GM21737 (cell line): ENCODE measurements at regions not wholly inside any gene's neighbourhood (a gene's known extent, or its start where the extent isn't known, plus 50 kb on each side); places are given as distances from the start of the nearest gene placed in this dataset.
"Not testable (repeated sequence)": the region's sequence is repeated elsewhere in the genome, so short reads cannot be mapped to it uniquely, and the experiment has no call there.

Experiments used
- ATAC-seq: cut with Tn5 transposase; IDR thresholded peaks from one replicate; pipeline ENCODE4 v1.9.1; 2021; ENCODE audit warnings: mild to moderate bottlenecking, moderate library complexity; ENCODE audit not compliant: unreplicated experiment

- no peak for ATAC-seq
Observed at GRCh38 chr5:130616161-130616560, 548.9 kb downstream of the HINT1 start.

GRCh38 chr5:130605234-130605633 is 559.8 kb downstream of the HINT1 start:
- ATAC-seq, result no peak

DNA sequence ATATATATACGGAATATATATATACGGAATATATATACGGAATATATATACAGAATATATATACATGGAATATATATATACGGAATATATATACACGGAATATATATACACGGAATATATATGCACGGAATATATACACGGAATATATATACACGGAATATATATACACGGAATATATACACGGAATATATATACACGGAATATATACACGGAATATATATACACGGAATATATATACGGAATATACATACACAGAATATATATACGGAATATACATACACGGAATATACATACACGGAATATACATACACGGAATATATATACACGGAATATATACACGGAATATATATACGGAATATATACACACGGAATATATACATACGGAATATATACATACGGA is 568.4 kb downstream of the HINT1 start:
- not testable (repeated sequence) for ATAC-seq

- ATAC-seq, result no peak
Observed at GRCh38 chr5:130580264-130580663, 584.8 kb downstream of the HINT1 start.

- no peak for ATAC-seq
Observed at GRCh38 chr5:130578354-130578753, 586.7 kb downstream of the HINT1 start.

DNA sequence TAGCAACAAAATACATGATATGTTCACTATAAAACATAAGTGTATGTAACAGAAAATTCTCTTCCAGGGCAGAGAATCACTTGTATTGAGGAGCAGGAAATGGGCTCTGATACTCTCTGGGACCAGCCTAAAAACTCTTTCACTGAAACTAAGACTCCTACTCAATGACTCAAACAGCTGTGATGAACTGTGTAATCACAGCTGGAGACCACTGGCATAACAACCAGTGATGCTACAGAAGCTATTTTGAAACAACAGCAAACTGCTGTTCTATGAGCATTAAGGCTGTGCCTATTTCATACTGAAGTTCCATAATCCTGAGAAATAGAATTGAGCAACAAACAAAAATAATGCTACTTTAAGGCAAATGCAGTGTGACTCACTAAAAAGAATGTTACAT is 594.0 kb downstream of the HINT1 start:
- ATAC-seq, result no peak

DNA sequence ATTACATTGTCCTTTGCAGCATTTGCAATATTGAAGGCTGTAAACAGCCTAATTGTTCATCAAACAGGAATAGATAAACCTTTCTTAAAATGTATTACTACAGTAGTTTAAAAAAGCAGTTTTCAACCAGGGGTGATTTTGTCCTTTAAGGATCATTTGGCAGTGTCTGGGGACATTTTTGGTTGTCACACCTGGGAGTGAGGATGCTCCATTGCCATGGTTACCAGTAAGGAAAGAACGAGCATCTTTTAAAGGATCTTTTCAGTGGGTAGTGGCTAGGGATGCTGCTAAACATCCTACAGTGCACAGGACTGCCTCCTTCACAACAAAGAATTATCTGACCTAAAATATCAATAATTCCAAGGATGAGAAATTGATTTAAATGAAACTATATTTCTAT is 596.3 kb downstream of the HINT1 start:
- no peak for ATAC-seq

DNA sequence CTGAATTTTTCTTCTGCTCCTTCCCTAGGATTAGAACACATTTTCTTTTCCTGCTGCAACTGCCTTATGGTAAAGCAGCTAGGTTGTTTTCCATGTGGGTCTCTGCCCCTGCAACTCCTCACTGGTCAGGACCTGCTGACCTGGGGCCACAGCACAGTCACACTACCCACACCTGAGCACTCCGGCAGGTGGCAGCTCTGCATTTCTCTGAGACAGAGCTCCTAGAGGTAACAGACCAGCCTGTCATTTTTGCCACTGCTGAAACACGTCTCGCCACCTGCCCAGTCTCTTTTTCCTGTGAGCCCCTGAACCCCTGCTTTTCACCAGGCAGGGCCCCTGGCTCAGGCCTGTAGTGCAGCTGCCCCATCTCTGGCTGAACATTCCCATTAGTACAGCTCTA is 609.6 kb downstream of the HINT1 start:
- no peak for ATAC-seq

- ATAC-seq, result no peak
Observed at GRCh38 chr5:130550562-130550928, 614.5 kb downstream of the HINT1 start.

GRCh38 chr5:130549884-130550561 is 615.0 kb downstream of the HINT1 start:
- no peak for ATAC-seq

DNA sequence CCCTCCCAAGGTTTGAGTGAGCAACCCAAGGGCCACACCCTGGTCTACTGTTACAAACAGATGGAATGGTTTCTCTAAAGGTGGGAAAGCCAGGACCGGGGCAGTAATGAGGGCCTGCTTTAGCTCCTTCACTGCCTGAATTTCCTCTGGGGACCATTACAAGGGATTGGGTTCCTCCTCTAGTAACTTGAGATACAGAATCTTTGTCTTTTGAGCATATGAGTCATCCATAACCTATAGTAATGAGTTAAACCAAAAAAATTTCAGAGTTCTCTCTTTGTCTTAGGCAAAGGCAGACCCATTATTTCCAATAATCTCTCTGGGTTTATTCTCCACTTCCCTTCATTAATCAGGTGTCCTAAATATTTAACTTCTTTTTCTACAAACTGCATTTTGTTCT is 618.8 kb downstream of the HINT1 start:
- ATAC-seq, result no peak

DNA sequence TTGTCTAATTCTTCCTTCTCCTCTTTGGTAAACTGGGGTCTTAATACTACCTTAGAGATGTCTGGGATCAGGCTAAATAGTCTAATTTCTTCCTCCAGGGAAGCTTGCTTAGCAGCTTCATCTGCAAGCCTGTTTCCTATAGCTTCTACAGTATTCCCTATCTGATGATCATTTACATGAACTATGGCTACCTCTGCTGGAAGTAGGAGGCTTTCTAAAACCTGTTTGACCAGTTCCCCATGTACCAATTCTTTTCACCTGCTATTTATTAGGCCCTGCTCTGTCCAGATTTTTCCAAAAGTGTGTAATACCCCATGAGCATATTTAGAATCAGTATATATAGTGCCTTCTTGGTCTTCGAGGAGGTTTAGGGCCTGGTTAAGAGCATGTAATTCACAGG is 619.8 kb downstream of the HINT1 start:
- ATAC-seq, result no peak

DNA sequence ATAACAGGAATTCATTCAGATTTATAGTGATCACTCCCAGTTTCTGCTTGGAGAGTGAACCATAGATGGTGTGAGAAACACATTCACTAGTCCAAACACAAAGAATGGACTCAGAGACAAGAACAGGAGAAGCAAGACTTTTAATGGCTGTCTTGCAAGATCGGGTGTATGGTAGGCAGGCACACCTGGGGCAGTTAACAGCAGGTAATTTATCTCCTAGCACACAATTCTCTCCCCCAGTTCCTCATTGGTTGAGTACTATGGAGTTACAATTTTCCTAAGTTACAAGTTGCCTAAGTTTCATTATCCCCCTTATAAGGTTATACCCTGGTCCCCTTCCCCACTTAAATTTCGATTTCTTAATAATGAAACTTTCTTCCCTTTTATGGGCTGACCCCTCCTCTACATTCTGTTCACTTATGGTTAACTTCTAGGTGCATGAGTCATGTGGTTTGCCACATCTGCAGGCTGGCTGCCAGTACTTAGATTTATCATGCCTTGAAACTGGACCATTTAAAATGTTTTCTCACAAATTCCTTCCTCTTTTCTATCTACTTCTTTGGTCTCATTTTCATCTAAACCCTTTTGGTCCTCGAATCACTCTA is 623.3 kb downstream of the HINT1 start:
- ATAC-seq, result no peak

- ATAC-seq, result no peak
Observed at GRCh38 chr5:130536691-130537090, 628.4 kb downstream of the HINT1 start.

DNA sequence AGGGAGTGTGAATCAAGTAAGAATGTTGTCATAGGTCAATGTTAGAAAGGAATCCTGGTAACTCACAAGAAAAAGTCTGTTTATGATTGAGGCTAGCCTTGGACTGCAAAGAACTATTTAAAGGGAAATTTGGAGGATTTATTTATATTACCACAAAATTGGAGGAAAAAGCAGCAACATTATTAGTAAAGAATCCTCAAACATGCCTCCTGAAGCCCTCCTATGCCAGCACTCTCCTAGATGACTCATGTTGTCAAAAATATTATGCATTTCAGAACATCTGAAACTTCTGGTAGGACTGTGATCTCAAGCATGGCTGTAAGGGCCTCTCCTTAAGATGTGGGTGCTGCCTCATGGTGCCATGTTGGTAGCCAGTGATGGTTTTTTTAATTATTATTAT is 628.5 kb downstream of the CHSY3 start:
- no peak for ATAC-seq

DNA sequence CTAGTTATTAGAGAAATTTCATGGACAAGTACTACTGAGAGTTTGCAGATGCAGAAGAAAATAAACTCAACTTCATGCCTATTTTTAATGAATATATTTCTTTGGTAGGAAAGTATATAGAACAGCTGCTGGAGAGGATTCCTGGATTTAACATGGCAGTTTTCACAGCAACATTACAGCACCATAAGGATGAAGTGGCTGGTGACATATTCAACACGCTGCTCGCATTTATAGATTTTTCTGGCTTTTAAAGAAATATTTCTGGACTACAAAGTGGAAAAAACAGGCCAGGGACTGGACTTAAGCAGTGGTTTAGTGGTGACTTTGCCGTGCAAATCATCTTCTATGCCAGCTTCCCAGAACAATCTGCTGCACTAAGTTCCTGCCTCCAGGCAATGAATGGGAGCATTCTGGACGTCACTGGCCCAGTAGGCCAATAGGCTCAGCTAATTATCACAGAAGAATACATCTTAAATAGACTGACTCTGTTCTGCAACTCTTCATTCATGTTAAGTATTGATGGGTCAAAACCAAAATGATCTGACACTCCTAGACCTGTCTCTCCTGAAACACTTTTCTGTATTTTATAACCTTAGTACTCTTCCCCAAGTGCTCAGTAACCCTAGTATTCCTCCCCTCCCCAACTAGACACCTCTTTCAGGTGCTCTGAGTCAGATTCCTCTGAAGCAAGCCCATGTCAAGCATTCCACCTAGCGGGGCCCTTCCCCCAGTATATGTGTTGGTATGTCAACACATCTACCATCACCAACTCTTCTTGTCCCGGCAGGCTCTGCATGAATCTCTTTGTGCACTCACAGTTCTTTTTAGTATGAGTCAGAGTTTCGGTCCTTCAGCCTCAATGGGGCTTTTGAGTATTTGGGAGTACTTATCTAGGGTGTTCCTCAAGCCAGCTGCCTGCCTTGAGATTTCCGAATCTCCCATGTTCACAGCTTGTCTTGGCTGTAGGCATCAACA is 625.5 kb downstream of the CHSY3 start:
- no peak for ATAC-seq

GRCh38 chr5:130529111-130529510 is 624.8 kb downstream of the CHSY3 start:
- ATAC-seq, result no peak

DNA sequence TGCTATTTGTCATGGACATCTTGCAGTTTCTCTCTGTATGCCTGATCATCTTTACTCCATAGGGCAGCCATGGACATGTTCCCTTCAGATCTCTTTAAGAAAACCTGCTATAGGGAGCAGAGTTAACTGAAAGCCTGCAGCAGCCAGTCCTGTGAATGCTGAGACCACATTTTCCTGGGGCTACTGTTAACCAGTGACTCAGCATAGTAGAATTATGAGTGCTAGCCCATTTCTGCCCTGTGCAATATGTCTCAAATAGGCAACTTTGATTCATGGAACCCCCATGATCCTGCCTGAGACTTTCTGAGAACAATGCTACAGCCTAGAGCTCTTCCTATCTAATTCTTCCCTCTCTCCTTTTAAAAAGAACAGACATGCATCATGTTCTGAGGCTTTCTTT is 624.2 kb downstream of the CHSY3 start:
- ATAC-seq, result no peak

DNA sequence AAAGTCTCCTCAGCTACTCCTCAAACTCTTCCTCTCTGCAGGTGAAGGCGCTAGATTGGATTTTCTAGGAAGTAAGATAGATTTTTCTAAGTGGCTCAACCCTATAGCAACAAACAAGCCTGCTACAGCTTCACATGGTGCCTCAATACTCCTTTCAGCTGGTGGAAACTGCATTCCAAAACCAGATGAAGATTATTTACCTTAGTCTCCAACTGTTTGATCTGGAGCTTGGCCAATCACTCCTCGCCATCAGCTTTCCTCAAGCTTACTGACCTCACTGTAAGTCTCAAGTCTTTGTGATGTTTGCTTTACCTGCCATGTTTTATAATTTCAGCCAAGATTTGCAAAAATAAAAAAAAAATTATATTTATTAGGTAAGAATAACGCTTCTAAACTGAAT is 622.4 kb downstream of the CHSY3 start:
- no peak for ATAC-seq

GRCh38 chr5:130520211-130520610 is 615.9 kb downstream of the CHSY3 start:
- ATAC-seq, result no peak

GRCh38 chr5:130514984-130515690 is 610.9 kb downstream of the CHSY3 start:
- no peak for ATAC-seq
